Spleen (tissue), 7 donors: ENCODE measurements at regions not wholly inside any gene's neighbourhood (a gene's known extent, or its start where the extent isn't known, plus 50 kb on each side); places are given as distances from the start of the nearest gene placed in this dataset.

ENCODE experiments used
- CTCF ChIP-seq, 11 experiments: fragments of 200-600 bp in 7 of 11; fragments of 450-650 bp in 4 of 11; sonication (generic) in 4 of 11; IDR thresholded peaks in 8 of 11; conservative IDR thresholded peaks in 3 of 11; 1 replicate in 7 of 11; 2 replicates in 4 of 11; pipeline versions ENCODE4 v1.4.0 to v1.8.0; 2016 to 2021; ENCODE audit warnings: antibody characterized with exemption in 11 of 11, inconsistent platforms in 4 of 11, mild to moderate bottlenecking in 1 of 11
- POLR2A ChIP-seq, 3 donors: fragments of 450-650 bp; IDR thresholded peaks; one replicate each; pipeline ENCODE4 v1.5.1; 2017; ENCODE audit warnings: antibody characterized with exemption in 3 of 3, mild to moderate bottlenecking in 1 of 3
- donor health status: DM: no; HTN: no; CAD: no; lungs with moderate emphysema.
- donor health status: DM: no; HTN: no; CAD: no.
- donor health status: DM: no; HTN: no; CAD: no.

DNA sequence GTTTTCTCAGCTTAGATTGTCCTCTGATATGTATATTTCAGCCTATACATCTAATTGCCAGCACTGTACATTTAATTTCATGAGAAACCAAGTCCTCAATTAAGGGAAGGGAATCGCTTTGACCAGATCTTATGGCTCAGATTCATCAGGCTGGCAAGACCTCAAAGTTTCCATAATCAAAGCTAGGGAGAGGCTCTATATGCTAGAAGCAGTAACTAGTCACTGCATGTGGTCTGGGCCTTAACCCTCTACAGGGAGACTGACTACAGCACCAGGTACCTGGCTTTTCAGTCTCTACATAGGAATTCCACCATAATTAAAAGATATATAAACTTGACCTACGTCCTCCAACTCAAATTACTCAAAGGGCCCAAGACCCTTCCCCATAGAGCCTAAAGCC is 97.4 kb upstream of the JAZF1 start:
- TF ChIP-seq POLR2A (IDR thresholded peaks at IDR 0.05) (no peak), CTCF (IDR thresholded peaks at IDR 0.05 in 8 of 11, conservative IDR thresholded peaks at IDR 0.05 in 3 of 11) (no peak)
